HG03442 (cell line): ENCODE measurements at regions not wholly inside any gene's neighbourhood (a gene's known extent, or its start where the extent isn't known, plus 50 kb on each side); places are given as distances from the start of the nearest gene placed in this dataset.

Experiments used
- ATAC-seq: cut with Tn5 transposase; IDR thresholded peaks from one replicate; pipeline ENCODE4 v1.9.1; 2021; ENCODE audit warnings: mild to moderate bottlenecking, moderate library complexity; ENCODE audit not compliant: unreplicated experiment

DNA sequence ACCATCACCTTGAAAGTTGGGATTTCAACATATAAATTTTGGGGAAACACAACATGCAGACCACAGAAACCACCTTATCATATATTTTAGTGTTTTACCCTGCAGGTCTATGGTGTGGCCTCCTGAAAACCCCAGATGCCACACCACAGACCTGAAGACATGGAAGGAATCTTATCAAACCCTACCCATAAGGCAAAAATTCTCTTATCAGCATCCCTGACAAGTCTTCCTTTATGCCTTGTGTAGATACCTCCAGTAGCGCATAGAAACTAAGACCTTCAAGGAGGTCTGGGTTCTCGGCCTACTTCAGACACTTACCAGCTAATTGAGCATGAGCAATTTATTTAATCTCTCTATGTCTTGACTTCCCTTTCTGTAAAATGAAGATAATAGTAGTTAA, 59.1 kb upstream of the SLC14A2 start:
- no peak for ATAC-seq

DNA sequence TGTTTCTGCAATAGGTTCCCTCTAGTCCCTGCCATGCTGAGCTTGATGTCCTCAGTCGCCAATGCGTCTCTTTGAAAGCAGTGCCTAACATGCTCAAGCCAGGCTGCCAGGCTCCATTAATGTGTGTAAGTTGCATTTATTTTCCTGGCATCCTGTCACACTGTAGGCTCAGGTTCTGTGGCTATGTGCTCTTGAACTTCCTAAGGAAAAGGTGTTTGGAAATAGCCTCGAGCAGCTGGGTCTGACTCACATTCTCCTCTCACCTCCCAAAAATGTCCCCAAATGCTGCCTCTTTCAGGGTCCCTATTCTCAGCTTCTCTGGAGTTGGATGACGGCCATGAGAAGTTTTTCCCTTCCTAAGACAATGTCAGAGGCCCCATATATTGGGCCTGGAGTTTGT, 58.0 kb upstream of the SLC14A2 start:
- ATAC-seq: no peak

DNA sequence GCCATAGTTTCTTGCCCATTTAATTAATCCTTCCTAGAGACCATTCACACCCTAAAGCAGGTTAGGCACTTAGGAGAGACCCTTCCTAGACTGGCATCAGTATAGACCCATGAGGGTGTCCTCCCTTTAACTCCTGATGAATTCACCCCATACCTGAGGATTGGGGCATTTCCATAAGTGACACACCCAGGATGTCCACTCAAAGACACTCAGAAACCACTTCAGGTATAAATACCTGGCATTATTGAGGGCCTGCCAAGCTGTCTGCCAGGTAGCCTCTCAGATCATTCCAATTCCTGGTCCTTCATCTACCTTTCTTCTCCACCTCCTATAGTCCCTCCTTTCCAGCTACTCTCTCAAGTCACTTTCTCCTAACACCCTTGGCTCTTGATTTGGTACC, 57.5 kb upstream of the SLC14A2 start:
- no peak for ATAC-seq

DNA sequence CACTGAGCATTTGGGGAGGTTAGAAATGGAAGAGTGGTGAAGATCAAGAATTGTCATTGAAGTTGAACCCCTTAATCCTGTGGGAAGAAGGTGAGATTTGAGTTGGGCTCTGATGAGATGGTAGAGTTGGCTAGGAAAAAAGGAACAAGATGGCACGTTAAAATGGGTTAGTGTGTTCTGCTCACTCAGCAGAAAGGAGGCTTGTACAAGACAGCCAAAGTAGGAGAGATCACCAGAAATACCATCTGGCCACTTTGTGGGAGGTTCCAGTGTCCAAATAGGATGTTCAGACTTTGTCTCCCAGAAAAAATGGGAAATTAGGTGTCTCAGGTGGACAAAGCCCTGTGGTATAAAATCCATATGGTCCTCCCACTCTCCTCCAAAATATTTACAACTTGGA, 56.0 kb upstream of the SLC14A2 start:
- no peak for ATAC-seq

DNA sequence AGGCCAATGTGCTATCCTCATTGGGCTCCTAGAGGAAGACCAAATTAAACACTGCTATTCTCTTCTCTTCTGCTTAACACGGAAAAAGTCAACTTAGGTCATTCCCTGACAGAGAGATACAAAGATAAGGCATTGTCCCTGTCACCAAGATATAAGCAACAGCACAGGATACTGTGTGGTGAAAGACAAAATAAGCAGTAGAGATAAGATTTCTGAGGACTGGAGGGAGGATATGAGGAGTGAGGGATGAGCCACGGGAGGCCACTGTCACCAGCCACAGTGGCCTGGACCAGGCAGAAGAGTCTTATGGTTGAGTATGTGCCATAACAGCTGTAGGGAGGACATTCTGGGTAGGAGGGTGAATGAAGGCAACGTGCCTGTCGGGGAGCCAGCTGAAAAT, 54.4 kb upstream of the SLC14A2 start:
- no peak for ATAC-seq

DNA sequence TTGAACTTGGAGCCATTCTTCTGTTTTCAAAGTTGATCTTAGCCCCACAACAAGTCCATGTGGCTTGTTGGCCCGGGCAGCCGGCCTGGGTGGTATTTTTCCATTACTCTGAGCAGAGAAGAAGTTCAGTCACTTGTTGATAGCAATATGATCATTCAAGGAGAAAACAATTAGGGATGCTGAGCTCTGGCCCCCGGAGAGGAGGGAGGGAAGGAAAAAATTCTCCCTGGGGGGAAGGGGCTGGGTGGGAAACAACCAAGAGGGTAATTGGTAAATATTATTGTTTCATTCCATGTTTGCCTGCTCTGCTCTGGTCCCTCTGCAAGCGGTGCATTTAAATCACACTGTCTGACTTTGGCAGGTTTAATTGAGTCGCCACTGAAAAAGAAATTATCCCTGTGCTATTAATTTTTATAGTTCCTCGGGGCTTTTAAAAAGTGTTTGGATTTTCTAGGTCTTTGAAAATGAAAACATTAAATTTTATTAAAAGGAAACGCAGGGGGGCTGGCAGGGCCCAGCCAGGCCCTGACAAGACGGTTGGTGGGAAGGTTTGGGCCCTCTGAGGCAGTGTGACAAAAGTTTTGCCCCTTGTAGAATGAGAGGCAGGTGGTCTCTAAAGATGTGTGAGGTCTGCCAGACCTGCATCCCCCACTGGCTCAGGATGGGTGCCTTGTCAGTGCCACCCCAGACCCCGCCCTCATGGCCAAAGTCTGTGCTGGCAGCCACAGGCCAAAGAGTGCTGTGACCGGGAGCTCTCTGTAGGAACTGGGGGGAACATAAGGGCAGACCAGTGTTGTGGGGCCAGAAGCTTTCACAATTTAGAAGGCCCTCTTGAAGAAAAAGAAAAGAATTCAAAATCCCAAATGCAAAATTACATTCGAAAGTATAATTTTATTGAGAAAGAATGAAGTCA, 52.5 kb upstream of the SLC14A2 start:
- no peak for ATAC-seq

DNA sequence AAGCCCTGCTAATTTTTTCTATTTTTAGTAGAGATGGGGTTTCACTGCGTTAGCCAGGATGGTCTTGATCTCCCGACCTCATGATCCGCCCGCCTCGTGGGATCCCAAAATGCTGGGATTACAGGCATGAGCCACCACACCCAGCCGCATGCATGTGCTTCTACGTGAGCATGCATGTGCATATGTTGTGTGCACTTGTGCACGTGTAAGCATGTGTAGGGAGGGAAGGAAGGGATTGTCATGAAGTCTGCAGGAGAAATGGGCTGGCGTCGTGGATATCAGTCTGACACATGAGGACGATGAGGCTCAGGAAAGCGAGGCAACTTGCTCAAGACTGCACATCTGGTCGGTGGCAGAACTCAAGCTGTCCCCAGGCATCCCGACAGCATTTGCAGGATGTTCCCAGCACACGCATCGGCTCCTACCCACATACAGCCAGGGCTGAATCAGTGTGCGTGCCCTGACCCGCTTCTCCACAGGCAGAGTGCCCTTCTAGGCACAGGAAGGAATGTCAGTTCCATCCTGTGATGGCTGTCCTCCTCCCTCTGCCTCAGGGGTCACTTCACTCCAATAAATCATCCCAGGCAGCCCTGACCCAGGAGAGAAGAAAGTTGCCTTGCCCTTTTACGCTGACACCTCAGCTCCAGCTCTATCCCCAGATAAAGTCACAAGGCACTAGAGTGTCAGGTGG, 49.9 kb upstream of the SLC14A2 start:
- ATAC-seq: no peak
